HCT116 (cell line): ENCODE measurements at regions not wholly inside any gene's neighbourhood (a gene's known extent, or its start where the extent isn't known, plus 50 kb on each side); places are given as distances from the start of the nearest gene placed in this dataset.

Experiments
- ATAC-seq: fragments of 200-7000 bp; cut with Tn5 transposase; 2 replicates; pipeline ENCODE4 v1.9.1; 2020; ENCODE audit warnings: mild to moderate bottlenecking, moderate library complexity
- BruUV-seq: library from RNA; stranded (reverse); fragments of 400-500 nt; replicated peaks from 2 replicates; lab custom pipeline; 2021; lab: Mats Ljungman, UMichigan
- CTCF ChIA-PET: fragments of 300-600 bp; sonication (Branson Sonifier 250); formaldehyde crosslinking; loops from one replicate; lab custom pipeline; 2021; ENCODE audit warnings: antibody characterized with exemption; lab: Charles Lee
- POLR2A ChIA-PET: fragments of 300-600, 350-600 bp; sonication (Branson Sonifier 250); formaldehyde crosslinking; loops from one replicate; lab custom pipeline; 2021; ENCODE audit warnings: antibody characterized with exemption; lab: Charles Lee
- RAD21 ChIA-PET, 2 experiments: fragments of 300-600 bp; sonication (Branson Sonifier 250); formaldehyde crosslinking; loops; one replicate each; lab custom pipeline; 2023; ENCODE audit warnings: low total read pairs in 2 of 2; ENCODE audit not compliant: uncharacterized antibody in 2 of 2, unreplicated experiment in 2 of 2, low non-redundant PET in 1 of 2; lab: Charles Lee
- DNase-seq: peaks from one replicate; pipeline ENCODE4 v3.0.0-alpha.2; 2010; ENCODE audit warnings: low read depth, low spot score
- H2AFZ ChIP-seq: fragments of 200-600 bp; shearing (Covaris generic), sonication (generic); 2 replicates; pipeline ENCODE4 v1.6.1; 2017; ENCODE audit warnings: low read depth, mixed run types, mixed read lengths, antibody characterized with exemption, low read length; ENCODE audit not compliant: poor library complexity, severe bottlenecking
- H3K27ac ChIP-seq: 2 replicates; pipeline ENCODE4 v1.5.1; 2012; ENCODE audit warnings: low read depth, low read length
- H3K27me3 ChIP-seq: fragments of 200-600 bp; sonication (generic); 2 replicates; pipeline ENCODE4 v1.6.1; 2016; ENCODE audit warnings: mixed run types, low read length, mixed read lengths; ENCODE audit not compliant: insufficient read depth
- H3K36me3 ChIP-seq, 2 experiments: fragments of 200-500 bp in 1 of 2; fragments of 200-600 bp in 1 of 2; sonication (Bioruptor generic) in 1 of 2; sonication (generic) in 1 of 2; 2 replicates each; pipeline versions ENCODE4 v1.5.1 to v1.6.1; 2014 to 2016; ENCODE audit warnings: low read length in 2 of 2, inconsistent platforms in 1 of 2, mixed read lengths in 1 of 2, mixed run types in 1 of 2; ENCODE audit not compliant: insufficient read depth in 2 of 2, control insufficient read depth in 1 of 2
- H3K4me1 ChIP-seq, 2 experiments: fragments of 200-600 bp in 1 of 2; sonication (generic) in 1 of 2; 2 replicates each; pipeline versions ENCODE4 v1.5.1 to v1.6.1; 2012 to 2017; ENCODE audit warnings: low read length in 2 of 2, inconsistent platforms in 1 of 2, mild to moderate bottlenecking in 1 of 2, mixed read lengths in 1 of 2, mixed run types in 1 of 2, moderate library complexity in 1 of 2; ENCODE audit not compliant: insufficient read depth in 2 of 2, control insufficient read depth in 1 of 2
- H3K4me2 ChIP-seq: fragments of 200-600 bp; sonication (generic); 2 replicates; pipeline ENCODE4 v1.6.1; 2017; ENCODE audit warnings: mixed run types, low read length, mixed read lengths
- H3K4me3 ChIP-seq, 2 experiments: fragments of 200-600 bp in 1 of 2; sonication (generic) in 1 of 2; replicated peaks in 1 of 2; 2 replicates each; pipeline ENCODE4 v1.5.1; 2011 to 2016; ENCODE audit warnings: low read length in 2 of 2, control low read depth in 1 of 2, low read depth in 1 of 2, mild to moderate bottlenecking in 1 of 2, mixed read lengths in 1 of 2, mixed run types in 1 of 2
- H3K79me2 ChIP-seq: fragments of 200-600 bp; sonication (generic); 2 replicates; pipeline ENCODE4 v1.6.1; 2017; ENCODE audit warnings: mild to moderate bottlenecking, mixed run types, low read length, moderate library complexity, mixed read lengths; ENCODE audit not compliant: insufficient read depth
- H3K9ac ChIP-seq: fragments of 200-600 bp; sonication (generic); 2 replicates; pipeline ENCODE4 v1.6.1; 2016; ENCODE audit warnings: low read length, mixed read lengths
- H3K9me2 ChIP-seq: fragments of 200-600 bp; sonication (generic), shearing (Covaris generic); 2 replicates; pipeline ENCODE4 v1.6.1; 2017; ENCODE audit warnings: mixed run types, mild to moderate bottlenecking, moderate library complexity; ENCODE audit not compliant: insufficient read depth
- H3K9me3 ChIP-seq, 2 experiments: fragments of 200-500 bp in 1 of 2; fragments of 200-600 bp in 1 of 2; sonication (Bioruptor generic) in 1 of 2; sonication (generic) in 1 of 2; 2 replicates each; pipeline ENCODE4 v1.6.1; 2014 to 2017; ENCODE audit warnings: low read length in 2 of 2, mixed read lengths in 2 of 2, inconsistent platforms in 1 of 2, low read depth in 1 of 2, mild to moderate bottlenecking in 1 of 2, mixed run types in 1 of 2, moderate library complexity in 1 of 2; ENCODE audit not compliant: control insufficient read depth in 1 of 2, insufficient read depth in 1 of 2
- H4K20me1 ChIP-seq: fragments of 200-600 bp; sonication (generic), shearing (Covaris generic); 2 replicates; pipeline ENCODE4 v1.6.1; 2017; ENCODE audit warnings: mixed run types, mild to moderate bottlenecking, moderate library complexity; ENCODE audit not compliant: insufficient read depth
- ATF3 ChIP-seq: IDR thresholded peaks from 2 replicates; pipeline ENCODE4 v1.6.1; 2012
- CEBPB ChIP-seq: IDR thresholded peaks from 2 replicates; pipeline ENCODE4 v1.6.1; 2012; ENCODE audit warnings: low read depth
- CTCF ChIP-seq, 3 experiments: fragments of 200-600 bp in 1 of 3; sonication (generic) in 1 of 3; IDR thresholded peaks in 2 of 3; conservative IDR thresholded peaks in 1 of 3; 2 replicates each; pipeline ENCODE4 v1.5.1; 2012 to 2017; ENCODE audit warnings: low read depth in 2 of 3, low read length in 2 of 3, antibody characterized with exemption in 1 of 3, borderline replicate concordance in 1 of 3, control low read depth in 1 of 3, mild to moderate bottlenecking in 1 of 3, mixed read lengths in 1 of 3, mixed run types in 1 of 3, moderate library complexity in 1 of 3; ENCODE audit not compliant: insufficient read depth in 1 of 3
- EGR1 ChIP-seq: IDR thresholded peaks from 2 replicates; pipeline ENCODE4 v1.6.1; 2012; ENCODE audit warnings: low read depth
- ELF1 ChIP-seq: IDR thresholded peaks from 2 replicates; pipeline ENCODE4 v1.6.1; 2012; ENCODE audit warnings: low read depth, borderline replicate concordance
- EZH2phosphoT487 ChIP-seq: fragments of 200-600 bp; IDR thresholded peaks from 2 replicates; pipeline ENCODE4 v1.6.1; 2018; ENCODE audit warnings: antibody characterized with exemption, borderline replicate concordance
- FOSL1 ChIP-seq: IDR thresholded peaks from 2 replicates; pipeline ENCODE4 v1.6.1; 2012; ENCODE audit warnings: low read depth
- JUND ChIP-seq: IDR thresholded peaks from 2 replicates; pipeline ENCODE4 v1.6.1; 2012
- MAX ChIP-seq: IDR thresholded peaks from 2 replicates; pipeline ENCODE4 v1.6.1; 2012
- POLR2AphosphoS5 ChIP-seq: IDR thresholded peaks from 2 replicates; pipeline ENCODE4 v1.6.1; 2011; ENCODE audit warnings: mild to moderate bottlenecking, low read depth, low read length, moderate library complexity
- RAD21 ChIP-seq: IDR thresholded peaks from 2 replicates; pipeline ENCODE4 v1.6.1; 2012; ENCODE audit warnings: low read depth, mild to moderate bottlenecking
- SIN3A ChIP-seq: IDR thresholded peaks from 2 replicates; pipeline ENCODE4 v1.6.1; 2012; ENCODE audit warnings: low read depth
- SRF ChIP-seq: IDR thresholded peaks from 2 replicates; pipeline ENCODE4 v1.6.1; 2012; ENCODE audit warnings: low read depth
- YY1 ChIP-seq: IDR thresholded peaks from 2 replicates; pipeline ENCODE4 v1.6.1; 2011; ENCODE audit warnings: low read length, low read depth, moderate library complexity, mild to moderate bottlenecking; ENCODE audit not compliant: insufficient replicate concordance; ENCODE audit errors: extremely low read depth
- ZBTB33 ChIP-seq: IDR thresholded peaks from 2 replicates; pipeline ENCODE4 v1.6.1; 2011; ENCODE audit warnings: mild to moderate bottlenecking, low read length, moderate library complexity; ENCODE audit not compliant: insufficient replicate concordance; ENCODE audit errors: extremely low read depth
- ZFX ChIP-seq: fragments of 450-650 bp; IDR thresholded peaks from 2 replicates; pipeline ENCODE4 v1.6.1; 2017
- intact Hi-C: fragments of 100-400 bp; cut with micrococcal nuclease; formaldehyde crosslinking; loops from 2 replicates; pipeline ENCODE4 v1.10.0; 2022
- TF ChIP-seq, protein P1 (sequence below): IDR thresholded peaks from 2 replicates; pipeline ENCODE4 v1.6.1; 2012; ENCODE audit warnings: low read depth

DNA sequence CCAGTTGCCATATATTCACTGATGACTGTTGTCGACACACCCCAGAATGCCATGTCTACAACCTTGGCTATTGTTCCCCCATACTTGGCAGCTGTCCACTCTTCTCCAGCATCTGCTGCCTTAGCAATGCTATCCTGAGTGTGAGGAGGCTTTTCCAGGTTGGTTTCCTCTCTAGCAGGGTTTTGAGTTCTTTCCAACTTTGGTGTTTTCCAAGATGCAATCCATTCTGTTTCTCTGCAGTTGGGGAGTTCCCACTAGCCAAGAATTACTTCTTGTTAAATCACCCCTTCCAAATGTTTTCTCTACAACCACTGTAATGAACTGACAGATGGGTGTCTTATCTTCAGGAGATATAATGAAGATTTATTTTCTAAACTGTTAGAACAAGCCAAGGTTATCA is 617.4 kb downstream of the CCSER2 start (continued):
- TF ChIP-seq ZBTB33 (no peak), ZFX (no peak), POLR2AphosphoS5 (no peak), SRF (no peak), YY1 (no peak), FOSL1 (no peak), ATF3 (no peak), SIN3A (no peak)

DNA sequence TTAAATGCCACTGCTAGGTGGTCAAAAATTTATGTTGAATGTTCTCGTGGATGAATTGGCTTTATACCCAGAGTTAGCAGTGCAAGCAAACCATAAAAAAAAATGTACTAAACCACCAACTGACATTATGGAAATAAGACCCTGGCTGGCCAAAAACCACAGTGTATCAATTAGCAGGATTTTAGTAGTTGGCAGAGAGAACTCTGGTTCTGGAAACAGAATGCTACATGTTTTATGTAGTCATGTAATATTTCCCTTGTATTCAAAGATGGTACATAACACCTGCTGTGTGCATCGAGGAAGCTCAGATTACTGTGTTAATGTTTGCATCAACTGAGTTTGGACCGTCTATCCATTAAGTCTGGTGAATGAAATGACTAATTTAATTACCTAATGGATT is 618.5 kb downstream of the CCSER2 start:
- Histone ChIP-seq H3K27me3 (peaks cover 8% of the 10 kb centered on the region), H3K79me2 (no peaks in the 10 kb centered on the region), H3K36me3 (no peaks in the 10 kb centered on the region), H3K27ac (no peak overlapping the region), H4K20me1 (no peaks in the 10 kb centered on the region), H2AFZ (no peak overlapping the region), H3K4me3 (no peak overlapping the region), H3K9me3 (no peaks in the 10 kb centered on the region), H3K9ac (no peak overlapping the region), H3K4me1 (no peaks in the 10 kb centered on the region; a peak in 1 of 4 replicates), H3K4me2 (no peak overlapping the region), H3K9me2 (no peaks in the 10 kb centered on the region)
- ChIA-PET POLR2A (no interaction called here), CTCF (no interaction called here), RAD21 (no interaction called here)
- intact Hi-C loops = no loop called here
- DNase-seq (no peak), ATAC-seq (no peak)
- BruUV-seq = no TSS peak
- no peak for TF ChIP-seq CEBPB
- TF ChIP-seq ELF1 = no peak
- TF ChIP-seq EGR1 = no peak
- no peak for TF ChIP-seq ZFX
- TF ChIP-seq, protein P1, sequence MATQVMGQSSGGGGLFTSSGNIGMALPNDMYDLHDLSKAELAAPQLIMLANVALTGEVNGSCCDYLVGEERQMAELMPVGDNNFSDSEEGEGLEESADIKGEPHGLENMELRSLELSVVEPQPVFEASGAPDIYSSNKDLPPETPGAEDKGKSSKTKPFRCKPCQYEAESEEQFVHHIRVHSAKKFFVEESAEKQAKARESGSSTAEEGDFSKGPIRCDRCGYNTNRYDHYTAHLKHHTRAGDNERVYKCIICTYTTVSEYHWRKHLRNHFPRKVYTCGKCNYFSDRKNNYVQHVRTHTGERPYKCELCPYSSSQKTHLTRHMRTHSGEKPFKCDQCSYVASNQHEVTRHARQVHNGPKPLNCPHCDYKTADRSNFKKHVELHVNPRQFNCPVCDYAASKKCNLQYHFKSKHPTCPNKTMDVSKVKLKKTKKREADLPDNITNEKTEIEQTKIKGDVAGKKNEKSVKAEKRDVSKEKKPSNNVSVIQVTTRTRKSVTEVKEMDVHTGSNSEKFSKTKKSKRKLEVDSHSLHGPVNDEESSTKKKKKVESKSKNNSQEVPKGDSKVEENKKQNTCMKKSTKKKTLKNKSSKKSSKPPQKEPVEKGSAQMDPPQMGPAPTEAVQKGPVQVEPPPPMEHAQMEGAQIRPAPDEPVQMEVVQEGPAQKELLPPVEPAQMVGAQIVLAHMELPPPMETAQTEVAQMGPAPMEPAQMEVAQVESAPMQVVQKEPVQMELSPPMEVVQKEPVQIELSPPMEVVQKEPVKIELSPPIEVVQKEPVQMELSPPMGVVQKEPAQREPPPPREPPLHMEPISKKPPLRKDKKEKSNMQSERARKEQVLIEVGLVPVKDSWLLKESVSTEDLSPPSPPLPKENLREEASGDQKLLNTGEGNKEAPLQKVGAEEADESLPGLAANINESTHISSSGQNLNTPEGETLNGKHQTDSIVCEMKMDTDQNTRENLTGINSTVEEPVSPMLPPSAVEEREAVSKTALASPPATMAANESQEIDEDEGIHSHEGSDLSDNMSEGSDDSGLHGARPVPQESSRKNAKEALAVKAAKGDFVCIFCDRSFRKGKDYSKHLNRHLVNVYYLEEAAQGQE = no peak
- no peak for TF ChIP-seq SIN3A
- no peak for TF ChIP-seq ATF3
- TF ChIP-seq YY1 = no peak
- no peak for TF ChIP-seq MAX
- no peak for TF ChIP-seq JUND
- no peak for TF ChIP-seq EZH2phosphoT487
- no peak for TF ChIP-seq FOSL1
- no peak for TF ChIP-seq POLR2AphosphoS5
- no peak for TF ChIP-seq CTCF (IDR thresholded peaks at IDR 0.05 in 2 of 3, conservative IDR thresholded peaks at IDR 0.05 in 1 of 3; ENCODE audit: borderline replicate concordance in 1 of 3, insufficient read depth in 1 of 3, low read depth in 2 of 3, low read length in 2 of 3)
- TF ChIP-seq RAD21 = no peak
- TF ChIP-seq SRF = no peak
